Umbilical cord (tissue), 1 donor: ENCODE measurements at regions not wholly inside any gene's neighbourhood (a gene's known extent, or its start where the extent isn't known, plus 50 kb on each side); places are given as distances from the start of the nearest gene placed in this dataset.

Experiments
- DNase-seq: peaks from one replicate; pipeline ENCODE4 v3.0.0-alpha.2; 2015; ENCODE audit warnings: low spot score

GRCh38 chr9:106801816-106802215 lies 61.1 kb upstream of the ZNF462 start:
- DNase-seq = no peak
